ENCODE measurements at regions not wholly inside any gene's neighbourhood (a gene's known extent, or its start where the extent isn't known, plus 50 kb on each side); places are given as distances from the start of the nearest gene placed in this dataset.

DNA sequence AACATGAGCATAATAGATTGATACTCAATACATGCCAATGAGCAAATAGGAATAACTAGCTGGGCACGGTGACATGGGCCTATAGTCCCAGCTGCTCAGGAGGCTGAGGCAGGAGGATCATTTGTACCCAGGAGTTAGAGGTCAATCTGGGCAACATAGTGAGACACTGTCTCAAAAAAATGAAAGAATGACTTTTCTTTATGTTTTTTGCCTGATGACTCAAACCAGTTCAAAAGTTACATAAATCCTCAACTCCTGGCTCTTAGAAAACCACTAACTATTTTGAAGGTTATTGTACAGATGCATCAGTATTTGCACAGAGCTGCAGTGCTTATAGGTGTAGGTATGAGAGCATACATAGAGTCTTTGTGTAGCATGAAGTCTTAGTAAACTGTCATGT lies 219.2 kb upstream of the RGS6 start:
- TF ChIP-seq, protein P1, sequence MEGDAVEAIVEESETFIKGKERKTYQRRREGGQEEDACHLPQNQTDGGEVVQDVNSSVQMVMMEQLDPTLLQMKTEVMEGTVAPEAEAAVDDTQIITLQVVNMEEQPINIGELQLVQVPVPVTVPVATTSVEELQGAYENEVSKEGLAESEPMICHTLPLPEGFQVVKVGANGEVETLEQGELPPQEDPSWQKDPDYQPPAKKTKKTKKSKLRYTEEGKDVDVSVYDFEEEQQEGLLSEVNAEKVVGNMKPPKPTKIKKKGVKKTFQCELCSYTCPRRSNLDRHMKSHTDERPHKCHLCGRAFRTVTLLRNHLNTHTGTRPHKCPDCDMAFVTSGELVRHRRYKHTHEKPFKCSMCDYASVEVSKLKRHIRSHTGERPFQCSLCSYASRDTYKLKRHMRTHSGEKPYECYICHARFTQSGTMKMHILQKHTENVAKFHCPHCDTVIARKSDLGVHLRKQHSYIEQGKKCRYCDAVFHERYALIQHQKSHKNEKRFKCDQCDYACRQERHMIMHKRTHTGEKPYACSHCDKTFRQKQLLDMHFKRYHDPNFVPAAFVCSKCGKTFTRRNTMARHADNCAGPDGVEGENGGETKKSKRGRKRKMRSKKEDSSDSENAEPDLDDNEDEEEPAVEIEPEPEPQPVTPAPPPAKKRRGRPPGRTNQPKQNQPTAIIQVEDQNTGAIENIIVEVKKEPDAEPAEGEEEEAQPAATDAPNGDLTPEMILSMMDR (IDR thresholded peaks at IDR 0.05): no peak
- TF ChIP-seq POLR2AphosphoS5 (IDR thresholded peaks at IDR 0.05): no peak
- no peak for TF ChIP-seq POLR2A (IDR thresholded peaks at IDR 0.05)

Measured in sigmoid colon (tissue), 4 donors.